HCT116 (cell line): ENCODE measurements at regions not wholly inside any gene's neighbourhood (a gene's known extent, or its start where the extent isn't known, plus 50 kb on each side); places are given as distances from the start of the nearest gene placed in this dataset.

Source experiments
- ATAC-seq: fragments of 200-7000 bp; cut with Tn5 transposase; 2 replicates; pipeline ENCODE4 v1.9.1; 2020; ENCODE audit warnings: mild to moderate bottlenecking, moderate library complexity
- BruUV-seq: library from RNA; stranded (reverse); fragments of 400-500 nt; replicated peaks from 2 replicates; lab custom pipeline; 2021; lab: Mats Ljungman, UMichigan
- CTCF ChIA-PET: fragments of 300-600 bp; sonication (Branson Sonifier 250); formaldehyde crosslinking; loops from one replicate; lab custom pipeline; 2021; ENCODE audit warnings: antibody characterized with exemption; lab: Charles Lee
- POLR2A ChIA-PET: fragments of 300-600, 350-600 bp; sonication (Branson Sonifier 250); formaldehyde crosslinking; loops from one replicate; lab custom pipeline; 2021; ENCODE audit warnings: antibody characterized with exemption; lab: Charles Lee
- RAD21 ChIA-PET, 2 experiments: fragments of 300-600 bp; sonication (Branson Sonifier 250); formaldehyde crosslinking; loops; one replicate each; lab custom pipeline; 2023; ENCODE audit warnings: low total read pairs in 2 of 2; ENCODE audit not compliant: uncharacterized antibody in 2 of 2, unreplicated experiment in 2 of 2, low non-redundant PET in 1 of 2; lab: Charles Lee
- DNase-seq: peaks from one replicate; pipeline ENCODE4 v3.0.0-alpha.2; 2010; ENCODE audit warnings: low read depth, low spot score
- H2AFZ ChIP-seq: fragments of 200-600 bp; shearing (Covaris generic), sonication (generic); 2 replicates; pipeline ENCODE4 v1.6.1; 2017; ENCODE audit warnings: low read depth, mixed run types, mixed read lengths, antibody characterized with exemption, low read length; ENCODE audit not compliant: poor library complexity, severe bottlenecking
- H3K27ac ChIP-seq: 2 replicates; pipeline ENCODE4 v1.5.1; 2012; ENCODE audit warnings: low read depth, low read length
- H3K27me3 ChIP-seq: fragments of 200-600 bp; sonication (generic); 2 replicates; pipeline ENCODE4 v1.6.1; 2016; ENCODE audit warnings: mixed run types, low read length, mixed read lengths; ENCODE audit not compliant: insufficient read depth
- H3K36me3 ChIP-seq, 2 experiments: fragments of 200-500 bp in 1 of 2; fragments of 200-600 bp in 1 of 2; sonication (Bioruptor generic) in 1 of 2; sonication (generic) in 1 of 2; 2 replicates each; pipeline versions ENCODE4 v1.5.1 to v1.6.1; 2014 to 2016; ENCODE audit warnings: low read length in 2 of 2, inconsistent platforms in 1 of 2, mixed read lengths in 1 of 2, mixed run types in 1 of 2; ENCODE audit not compliant: insufficient read depth in 2 of 2, control insufficient read depth in 1 of 2
- H3K4me1 ChIP-seq, 2 experiments: fragments of 200-600 bp in 1 of 2; sonication (generic) in 1 of 2; 2 replicates each; pipeline versions ENCODE4 v1.5.1 to v1.6.1; 2012 to 2017; ENCODE audit warnings: low read length in 2 of 2, inconsistent platforms in 1 of 2, mild to moderate bottlenecking in 1 of 2, mixed read lengths in 1 of 2, mixed run types in 1 of 2, moderate library complexity in 1 of 2; ENCODE audit not compliant: insufficient read depth in 2 of 2, control insufficient read depth in 1 of 2
- H3K4me2 ChIP-seq: fragments of 200-600 bp; sonication (generic); 2 replicates; pipeline ENCODE4 v1.6.1; 2017; ENCODE audit warnings: mixed run types, low read length, mixed read lengths
- H3K4me3 ChIP-seq, 2 experiments: fragments of 200-600 bp in 1 of 2; sonication (generic) in 1 of 2; replicated peaks in 1 of 2; 2 replicates each; pipeline ENCODE4 v1.5.1; 2011 to 2016; ENCODE audit warnings: low read length in 2 of 2, control low read depth in 1 of 2, low read depth in 1 of 2, mild to moderate bottlenecking in 1 of 2, mixed read lengths in 1 of 2, mixed run types in 1 of 2
- H3K79me2 ChIP-seq: fragments of 200-600 bp; sonication (generic); 2 replicates; pipeline ENCODE4 v1.6.1; 2017; ENCODE audit warnings: mild to moderate bottlenecking, mixed run types, low read length, moderate library complexity, mixed read lengths; ENCODE audit not compliant: insufficient read depth
- H3K9ac ChIP-seq: fragments of 200-600 bp; sonication (generic); 2 replicates; pipeline ENCODE4 v1.6.1; 2016; ENCODE audit warnings: low read length, mixed read lengths
- H3K9me2 ChIP-seq: fragments of 200-600 bp; sonication (generic), shearing (Covaris generic); 2 replicates; pipeline ENCODE4 v1.6.1; 2017; ENCODE audit warnings: mixed run types, mild to moderate bottlenecking, moderate library complexity; ENCODE audit not compliant: insufficient read depth
- H3K9me3 ChIP-seq, 2 experiments: fragments of 200-500 bp in 1 of 2; fragments of 200-600 bp in 1 of 2; sonication (Bioruptor generic) in 1 of 2; sonication (generic) in 1 of 2; 2 replicates each; pipeline ENCODE4 v1.6.1; 2014 to 2017; ENCODE audit warnings: low read length in 2 of 2, mixed read lengths in 2 of 2, inconsistent platforms in 1 of 2, low read depth in 1 of 2, mild to moderate bottlenecking in 1 of 2, mixed run types in 1 of 2, moderate library complexity in 1 of 2; ENCODE audit not compliant: control insufficient read depth in 1 of 2, insufficient read depth in 1 of 2
- H4K20me1 ChIP-seq: fragments of 200-600 bp; sonication (generic), shearing (Covaris generic); 2 replicates; pipeline ENCODE4 v1.6.1; 2017; ENCODE audit warnings: mixed run types, mild to moderate bottlenecking, moderate library complexity; ENCODE audit not compliant: insufficient read depth
- CBX3 ChIP-seq: IDR thresholded peaks from 2 replicates; pipeline ENCODE4 v1.6.1; 2012; ENCODE audit warnings: low read depth
- CEBPB ChIP-seq: IDR thresholded peaks from 2 replicates; pipeline ENCODE4 v1.6.1; 2012; ENCODE audit warnings: low read depth
- EGR1 ChIP-seq: IDR thresholded peaks from 2 replicates; pipeline ENCODE4 v1.6.1; 2012; ENCODE audit warnings: low read depth
- ELF1 ChIP-seq: IDR thresholded peaks from 2 replicates; pipeline ENCODE4 v1.6.1; 2012; ENCODE audit warnings: low read depth, borderline replicate concordance
- EZH2 ChIP-seq: fragments of 200-600 bp; sonication (generic); IDR thresholded peaks from 2 replicates; pipeline ENCODE4 v1.6.1; 2017; ENCODE audit warnings: antibody characterized with exemption, mixed run types
- EZH2phosphoT487 ChIP-seq: fragments of 200-600 bp; IDR thresholded peaks from 2 replicates; pipeline ENCODE4 v1.6.1; 2018; ENCODE audit warnings: antibody characterized with exemption, borderline replicate concordance
- JUND ChIP-seq: IDR thresholded peaks from 2 replicates; pipeline ENCODE4 v1.6.1; 2012
- MAX ChIP-seq: IDR thresholded peaks from 2 replicates; pipeline ENCODE4 v1.6.1; 2012
- POLR2A ChIP-seq: IDR thresholded peaks from 2 replicates; pipeline ENCODE4 v1.7.0; 2011; ENCODE audit warnings: borderline replicate concordance; ENCODE audit not compliant: insufficient read depth, insufficient read length; ENCODE audit errors: extremely low read depth
- POLR2AphosphoS5 ChIP-seq: IDR thresholded peaks from 2 replicates; pipeline ENCODE4 v1.6.1; 2011; ENCODE audit warnings: mild to moderate bottlenecking, low read depth, low read length, moderate library complexity
- RAD21 ChIP-seq: IDR thresholded peaks from 2 replicates; pipeline ENCODE4 v1.6.1; 2012; ENCODE audit warnings: low read depth, mild to moderate bottlenecking
- REST ChIP-seq: IDR thresholded peaks from 2 replicates; pipeline ENCODE4 v1.6.1; 2012; ENCODE audit warnings: low read depth
- SIN3A ChIP-seq: IDR thresholded peaks from 2 replicates; pipeline ENCODE4 v1.6.1; 2012; ENCODE audit warnings: low read depth
- SRF ChIP-seq: IDR thresholded peaks from 2 replicates; pipeline ENCODE4 v1.6.1; 2012; ENCODE audit warnings: low read depth
- TCF7L2 ChIP-seq: IDR thresholded peaks from 2 replicates; pipeline ENCODE4 v1.7.0; 2011; ENCODE audit warnings: borderline replicate concordance, inconsistent platforms; ENCODE audit not compliant: insufficient read depth, insufficient read length; ENCODE audit errors: extremely low read depth
- YY1 ChIP-seq: IDR thresholded peaks from 2 replicates; pipeline ENCODE4 v1.6.1; 2011; ENCODE audit warnings: low read length, low read depth, moderate library complexity, mild to moderate bottlenecking; ENCODE audit not compliant: insufficient replicate concordance; ENCODE audit errors: extremely low read depth
- ZBTB33 ChIP-seq: IDR thresholded peaks from 2 replicates; pipeline ENCODE4 v1.6.1; 2011; ENCODE audit warnings: mild to moderate bottlenecking, low read length, moderate library complexity; ENCODE audit not compliant: insufficient replicate concordance; ENCODE audit errors: extremely low read depth
- ZFX ChIP-seq: fragments of 450-650 bp; IDR thresholded peaks from 2 replicates; pipeline ENCODE4 v1.6.1; 2017
- intact Hi-C: fragments of 100-400 bp; cut with micrococcal nuclease; formaldehyde crosslinking; loops from 2 replicates; pipeline ENCODE4 v1.10.0; 2022

GRCh38 chr12:30415777-30416176, 279.9 kb downstream of the IPO8 start:
- Histone ChIP-seq H3K79me2 (no peaks in the 10 kb centered on the region), H4K20me1 (no peaks in the 10 kb centered on the region), H3K9me3 (no peaks in the 10 kb centered on the region), H2AFZ (no peak overlapping the region), H3K4me2 (no peak overlapping the region), H3K4me3 (no peak overlapping the region), H3K9ac (no peak overlapping the region), H3K27me3 (no peaks in the 10 kb centered on the region), H3K4me1 (peaks cover 0 to 18% of the 10 kb centered on the region in 2 experiments; a peak in 2 of 4 replicates), H3K36me3 (no peaks in the 10 kb centered on the region), H3K9me2 (no peaks in the 10 kb centered on the region), H3K27ac (no peak overlapping the region)
- BruUV-seq: no TSS peak
- POLR2A ChIA-PET: no interaction called here
- RAD21 ChIA-PET: no interaction called here
- DNase-seq (no peak), ATAC-seq (no peak)
- CTCF ChIA-PET: no interaction called here
- TF ChIP-seq EZH2 (no peak), JUND (no peak), MAX (no peak), SRF (no peak), CEBPB (no peak), SIN3A (no peak), EZH2phosphoT487 (no peak), POLR2AphosphoS5 (no peak), TCF7L2 (no peak), ZFX (no peak), RAD21 (no peak)
- intact Hi-C loops: no loop called here

GRCh38 chr12:30414507-30414906, 281.2 kb downstream of the IPO8 start:
- Histone ChIP-seq H3K27me3 (no peaks in the 10 kb centered on the region), H3K4me2 (no peak overlapping the region), H3K9ac (no peak overlapping the region), H3K4me3 (no peak overlapping the region), H3K79me2 (no peaks in the 10 kb centered on the region), H4K20me1 (no peaks in the 10 kb centered on the region), H3K9me2 (no peaks in the 10 kb centered on the region), H3K9me3 (no peaks in the 10 kb centered on the region), H2AFZ (no peak overlapping the region), H3K36me3 (no peaks in the 10 kb centered on the region), H3K4me1 (peaks cover 0 to 13% of the 10 kb centered on the region in 2 experiments; a peak in 2 of 4 replicates), H3K27ac (no peak overlapping the region)
- intact Hi-C loops: no loop called here
- POLR2A ChIA-PET: no interaction called here
- RAD21 ChIA-PET: no interaction called here
- CTCF ChIA-PET: no interaction called here
- ATAC-seq (no peak), DNase-seq (no peak)
- BruUV-seq: no TSS peak
- no peak for TF ChIP-seq RAD21
- TF ChIP-seq YY1: no peak
- no peak for TF ChIP-seq SIN3A
- TF ChIP-seq POLR2A: no peak
- TF ChIP-seq EGR1: no peak
- TF ChIP-seq ELF1: no peak
- TF ChIP-seq CEBPB: no peak
- no peak for TF ChIP-seq JUND
- no peak for TF ChIP-seq REST
- no peak for TF ChIP-seq CBX3
- no peak for TF ChIP-seq ZBTB33
